ENCODE measurements at regions not wholly inside any gene's neighbourhood (a gene's known extent, or its start where the extent isn't known, plus 50 kb on each side); places are given as distances from the start of the nearest gene placed in this dataset.

DNA sequence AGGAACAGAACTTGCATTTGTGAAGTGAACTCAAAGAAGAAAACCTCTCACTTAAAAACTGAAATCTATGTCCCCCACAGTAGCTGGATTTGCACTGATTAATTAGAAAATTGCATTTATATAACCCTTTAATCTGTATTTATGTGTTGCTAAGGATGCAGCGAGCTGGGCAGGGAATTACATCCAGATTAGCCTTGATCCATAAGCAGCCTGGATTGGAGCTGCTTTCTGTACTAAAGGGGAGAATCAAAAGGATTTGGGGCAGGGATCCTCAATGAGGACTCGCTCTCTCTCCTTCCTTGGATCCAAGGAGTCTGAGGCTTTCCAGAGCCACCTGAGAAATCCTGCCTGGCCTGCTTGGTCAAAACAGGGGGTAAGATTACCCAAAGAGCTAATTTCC is 125.9 kb downstream of the TLE3 start:
- DNase-seq: no peak

DNA sequence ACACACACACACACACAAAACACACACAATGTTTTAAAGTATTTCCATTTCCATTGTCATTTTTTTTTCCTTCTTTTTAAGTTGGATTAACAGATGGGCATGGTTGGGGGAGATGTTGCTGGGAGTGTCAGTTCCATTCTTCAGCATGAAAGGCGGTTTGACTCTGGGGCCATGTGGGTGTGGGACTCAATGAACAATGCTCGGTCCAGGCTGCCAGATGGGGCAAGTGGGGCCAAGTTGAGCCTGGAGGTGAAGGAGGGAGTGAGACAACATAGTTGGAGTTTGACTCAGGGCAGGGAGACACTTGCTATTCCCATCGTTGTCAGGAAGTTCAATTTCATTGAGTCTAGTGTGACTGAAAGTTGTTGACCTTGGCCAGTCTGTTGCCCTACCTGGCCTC is 125.3 kb downstream of the TLE3 start:
- no peak for DNase-seq

DNA sequence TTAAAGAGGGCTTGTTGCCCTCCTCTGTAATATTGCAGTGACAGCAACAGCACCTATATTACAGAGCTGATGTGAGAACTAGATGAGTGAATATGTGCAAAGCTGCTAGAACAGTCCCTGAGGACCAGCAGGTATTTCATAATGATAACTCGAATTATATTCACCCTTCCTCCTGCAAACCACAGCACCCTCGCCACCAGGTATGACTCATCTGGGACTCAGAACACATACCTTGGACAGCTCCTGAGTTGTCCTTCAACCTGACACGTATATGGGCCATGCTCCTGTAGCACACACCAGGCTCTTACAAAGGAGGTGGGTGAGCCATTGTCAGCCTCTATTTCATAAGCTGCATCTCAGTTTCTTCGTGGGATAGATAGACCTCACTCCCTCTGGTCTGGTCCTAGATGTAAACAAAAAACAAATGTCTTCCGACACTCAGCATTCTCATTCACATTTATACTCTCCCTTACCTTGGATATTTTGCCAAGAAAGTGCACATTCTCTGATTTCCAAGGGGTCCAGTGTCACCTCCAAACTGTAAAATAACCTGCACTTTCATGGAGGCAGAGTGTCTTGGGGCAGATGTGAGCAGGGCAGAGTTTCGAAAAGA is 124.5 kb downstream of the TLE3 start:
- DNase-seq: no peak

DNA sequence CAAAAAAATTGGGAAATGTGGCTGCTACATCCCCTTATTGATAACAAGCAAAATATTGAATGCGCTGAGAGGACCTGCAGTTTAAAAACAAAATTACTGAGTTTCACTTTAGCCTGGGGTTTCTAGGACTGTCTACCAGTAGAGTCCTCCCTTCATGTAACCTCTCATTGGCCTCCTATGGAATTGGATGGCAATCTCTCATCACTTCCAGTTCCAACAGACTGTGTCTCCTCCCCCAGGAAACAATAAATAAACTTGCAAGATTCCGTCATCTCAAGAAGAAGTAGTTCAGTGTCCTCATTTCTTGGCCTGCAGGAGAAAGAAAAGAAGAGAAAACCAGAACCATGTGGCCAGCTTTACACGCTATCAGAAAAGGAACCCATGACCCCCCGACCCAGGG is 123.8 kb downstream of the TLE3 start:
- no peak for DNase-seq

DNA sequence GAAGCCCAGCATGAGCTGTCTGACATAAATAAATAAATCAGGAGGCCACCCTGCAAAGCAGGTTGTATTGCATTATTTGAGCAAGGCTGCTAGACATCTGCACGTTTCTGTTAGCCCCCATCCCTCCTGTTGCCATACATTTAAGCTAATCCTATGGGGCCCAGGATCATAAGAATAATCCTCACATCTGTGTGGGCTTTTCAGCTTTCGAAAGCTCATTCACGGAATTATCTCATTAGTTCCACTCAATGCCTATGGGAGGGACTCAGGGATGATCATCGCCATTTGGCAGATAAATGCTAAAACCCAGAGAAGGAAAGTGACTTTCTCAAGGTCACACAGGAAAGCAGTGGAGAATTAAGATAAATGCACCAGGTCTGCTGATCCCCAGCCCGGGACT is 123.4 kb downstream of the TLE3 start:
- DNase-seq: no peak

DNA sequence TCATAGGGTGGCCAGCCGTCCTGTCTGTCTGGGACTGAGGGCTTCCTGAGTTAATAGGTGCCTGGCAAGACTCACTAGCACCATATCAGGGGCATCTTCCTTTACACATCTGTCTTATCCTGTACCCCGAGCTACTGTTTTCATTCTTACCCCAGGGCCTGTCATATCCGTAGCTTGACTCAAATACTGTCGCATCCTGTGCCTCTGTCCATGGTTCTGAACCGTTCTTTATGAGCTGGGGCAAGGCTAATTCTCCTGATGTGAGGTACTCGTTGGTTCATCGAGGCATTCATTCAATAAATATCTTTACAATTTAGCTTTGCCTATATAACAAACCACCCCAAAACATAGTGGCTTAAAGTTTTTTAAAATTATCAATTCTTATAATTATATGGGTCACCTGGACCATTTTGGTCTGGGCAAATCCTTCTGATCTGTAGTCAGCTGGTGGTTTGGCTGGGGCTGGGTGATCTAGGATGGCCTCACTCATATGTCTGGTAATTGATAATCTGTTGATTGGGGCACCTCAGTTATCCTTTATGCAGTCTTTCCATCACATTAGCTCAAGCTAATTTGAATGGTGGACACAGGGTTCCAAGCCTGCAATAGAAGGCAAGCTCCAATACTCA is 121.2 kb downstream of the TLE3 start:
- no peak for DNase-seq

DNA sequence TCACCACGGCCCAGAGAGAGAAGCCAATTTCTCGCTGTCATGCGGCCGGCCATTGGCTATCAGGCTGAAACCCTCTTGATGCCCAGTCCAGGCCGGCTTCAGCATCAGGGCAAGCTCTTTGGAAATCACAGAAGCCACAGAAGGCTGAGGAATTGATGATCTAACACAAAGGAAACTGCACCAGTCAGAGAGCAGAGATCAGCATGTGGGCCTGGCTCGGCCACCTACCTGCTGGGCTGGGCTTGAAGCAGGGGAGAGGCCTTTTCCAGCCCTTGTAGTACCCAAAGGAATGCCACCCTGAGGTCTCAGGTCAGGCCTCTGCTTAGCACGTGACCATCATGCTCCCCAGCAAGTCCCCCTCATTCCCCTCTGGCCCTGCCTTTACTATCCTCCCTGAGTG is 119.1 kb downstream of the TLE3 start:
- DNase-seq: no peak

DNA sequence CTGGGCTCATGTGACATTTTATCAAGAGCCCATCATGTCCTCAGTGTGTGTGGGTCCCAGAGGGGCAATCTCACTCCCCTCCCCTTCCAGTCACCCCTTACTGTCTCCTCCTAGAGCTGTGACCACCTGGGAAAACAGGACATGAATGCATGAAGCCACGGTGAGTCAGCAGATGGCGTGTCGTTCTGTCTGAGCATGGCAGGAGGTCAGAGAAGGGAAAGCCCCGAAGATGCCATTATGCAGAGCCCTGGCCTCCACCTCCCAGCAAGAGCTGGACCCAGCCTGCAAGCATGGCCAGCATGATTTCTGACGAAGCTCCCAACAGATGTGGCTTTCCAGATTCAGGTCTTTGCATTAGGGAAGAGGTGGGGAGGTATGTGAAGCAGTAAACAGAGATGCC is 118.5 kb downstream of the TLE3 start:
- DNase-seq: no peak

DNA sequence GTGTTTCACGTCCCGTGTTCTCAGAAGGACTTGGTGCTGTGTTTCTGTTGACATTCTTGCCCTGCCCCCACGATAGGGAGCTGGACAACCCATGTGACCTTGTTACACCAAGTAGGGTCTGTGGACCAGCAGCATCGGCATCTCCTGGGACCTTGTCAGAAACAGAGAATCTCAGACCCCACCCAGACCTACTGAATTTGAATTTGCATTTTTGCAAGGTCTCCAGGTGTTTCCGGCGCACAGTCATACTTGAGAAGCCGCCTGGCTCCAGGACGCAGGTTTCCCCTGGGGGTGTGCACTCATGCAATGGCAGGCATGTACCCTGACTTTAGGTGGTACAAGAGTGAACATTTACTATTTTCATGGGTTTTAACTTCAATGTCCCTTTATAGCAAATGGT is 117.9 kb downstream of the TLE3 start:
- no peak for DNase-seq

DNA sequence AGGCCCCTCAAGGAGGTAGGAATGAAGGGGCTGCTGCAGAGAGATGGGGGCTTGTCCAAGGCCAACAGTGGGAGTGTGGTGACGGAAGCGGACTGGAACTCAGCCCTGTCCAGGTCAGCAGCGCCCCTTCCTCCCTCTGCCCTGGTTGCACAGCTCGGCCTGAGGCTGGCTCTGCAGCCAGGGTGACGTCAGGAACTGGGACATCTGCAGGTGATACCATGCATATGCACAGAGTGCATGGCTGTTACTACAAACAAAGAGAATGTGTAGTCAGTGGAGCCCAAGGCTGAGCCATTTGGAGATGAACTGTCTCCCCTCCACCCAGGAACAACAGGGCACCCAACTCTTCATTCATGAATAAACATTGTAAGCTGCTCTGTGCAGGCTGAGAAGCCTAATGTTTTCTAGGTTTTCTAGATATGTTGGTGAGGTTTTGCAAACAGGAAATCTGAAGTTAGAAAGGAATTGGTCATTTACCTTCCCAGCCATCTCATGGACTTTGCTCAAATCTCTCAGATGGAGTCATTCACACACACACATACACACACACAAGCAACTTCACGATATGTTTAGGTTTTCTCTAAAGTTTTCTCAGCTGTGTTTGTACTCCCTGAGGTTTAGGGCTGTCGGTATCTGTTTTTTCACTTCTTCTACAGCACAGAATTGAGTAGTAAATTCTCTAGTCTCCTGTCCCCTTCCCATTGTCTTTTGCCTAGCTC is 117.2 kb downstream of the TLE3 start:
- no peak for DNase-seq

DNA sequence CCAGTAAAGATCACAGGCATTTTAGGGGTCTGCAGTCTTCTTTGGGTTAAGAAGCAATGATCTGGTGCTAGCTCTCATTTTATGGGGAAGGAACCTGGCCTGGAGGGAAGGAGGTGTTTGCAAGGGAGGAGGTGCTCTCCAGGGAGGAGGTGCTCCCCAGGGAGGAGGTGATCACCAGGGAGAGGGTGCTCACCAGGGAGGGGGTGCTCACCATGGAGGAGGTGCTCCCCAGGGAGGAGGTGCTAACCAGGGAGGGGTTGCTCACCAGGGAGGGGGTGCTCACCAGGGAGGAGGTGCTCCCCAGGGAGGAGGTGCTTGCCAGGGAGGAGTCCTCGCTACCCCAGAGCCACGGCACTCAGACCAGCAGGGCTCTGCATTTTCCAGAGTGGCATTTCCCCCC is 115.7 kb downstream of the TLE3 start:
- no peak for DNase-seq

DNA sequence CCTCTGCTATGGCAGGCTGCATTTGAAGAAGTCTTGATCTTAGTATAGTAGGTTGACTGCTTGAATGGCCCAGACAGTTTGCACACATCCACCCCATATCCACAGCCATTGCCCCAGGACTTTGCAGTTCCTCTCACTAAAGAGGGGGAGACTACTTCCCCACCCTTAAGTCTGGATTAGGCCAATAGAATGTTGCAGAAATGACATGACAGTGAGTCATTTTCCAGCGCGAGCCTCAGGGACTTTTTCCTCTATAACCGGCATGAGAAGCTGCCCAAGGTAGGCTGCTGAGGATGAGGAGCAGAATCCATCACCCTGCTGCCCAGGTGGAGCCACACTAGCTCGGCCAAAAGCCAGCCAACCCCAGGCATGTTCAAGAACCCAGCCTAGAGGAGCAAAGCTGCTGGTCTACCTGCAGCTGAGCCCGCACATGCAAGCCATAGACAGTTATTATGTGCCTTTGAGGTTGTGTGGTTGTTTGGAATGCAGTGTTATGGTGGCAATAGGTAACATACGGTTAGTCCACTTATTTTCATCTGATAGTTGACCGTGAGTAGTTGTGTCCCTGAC is 113.9 kb downstream of the TLE3 start:
- DNase-seq: no peak

DNA sequence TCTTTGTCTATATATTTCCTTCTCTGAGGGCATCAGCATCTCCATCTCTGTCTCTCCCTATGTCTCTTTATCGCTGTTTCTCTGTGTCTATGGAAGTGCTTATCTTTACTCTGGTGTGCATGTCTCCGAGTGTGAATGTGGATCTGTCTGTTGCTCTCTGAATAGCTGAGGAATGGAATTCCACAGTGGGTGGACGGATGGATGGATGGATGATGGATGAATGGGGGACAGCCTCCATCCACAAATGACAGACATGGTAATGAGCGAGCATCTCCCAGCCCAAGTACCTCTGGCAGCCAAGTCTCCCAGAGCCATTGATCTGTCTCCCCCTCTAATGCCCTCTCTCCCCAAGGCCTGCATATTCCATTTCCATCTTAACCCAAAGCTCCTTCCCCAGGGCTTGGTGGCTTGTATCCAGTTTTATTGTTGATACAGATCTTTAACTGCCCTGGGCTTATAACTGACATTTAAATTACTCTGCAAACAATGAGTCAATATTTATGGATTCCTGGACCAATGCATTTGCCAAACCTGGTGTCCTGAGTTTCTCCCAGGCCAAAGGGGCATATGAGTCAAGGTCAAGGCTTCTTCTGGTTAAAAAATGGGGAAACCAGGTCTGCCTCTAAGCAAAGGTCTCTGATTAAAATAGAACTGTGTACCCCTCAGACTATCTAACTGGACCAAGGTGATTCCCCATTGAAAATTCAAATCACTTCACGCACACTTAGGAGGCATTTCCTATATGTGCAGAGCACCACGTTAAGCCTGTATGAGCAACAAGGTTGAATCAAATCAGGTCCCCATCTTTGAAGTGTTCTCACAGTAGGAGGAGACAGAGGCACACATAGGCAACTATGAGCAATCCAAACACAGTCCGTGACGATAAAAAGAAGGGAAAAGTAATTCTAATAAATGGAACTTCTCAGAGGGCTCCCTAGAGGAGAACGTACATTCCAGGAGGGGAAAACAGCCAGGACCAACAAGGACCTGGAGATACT is 109.9 kb downstream of the TLE3 start:
- DNase-seq: no peak

DNA sequence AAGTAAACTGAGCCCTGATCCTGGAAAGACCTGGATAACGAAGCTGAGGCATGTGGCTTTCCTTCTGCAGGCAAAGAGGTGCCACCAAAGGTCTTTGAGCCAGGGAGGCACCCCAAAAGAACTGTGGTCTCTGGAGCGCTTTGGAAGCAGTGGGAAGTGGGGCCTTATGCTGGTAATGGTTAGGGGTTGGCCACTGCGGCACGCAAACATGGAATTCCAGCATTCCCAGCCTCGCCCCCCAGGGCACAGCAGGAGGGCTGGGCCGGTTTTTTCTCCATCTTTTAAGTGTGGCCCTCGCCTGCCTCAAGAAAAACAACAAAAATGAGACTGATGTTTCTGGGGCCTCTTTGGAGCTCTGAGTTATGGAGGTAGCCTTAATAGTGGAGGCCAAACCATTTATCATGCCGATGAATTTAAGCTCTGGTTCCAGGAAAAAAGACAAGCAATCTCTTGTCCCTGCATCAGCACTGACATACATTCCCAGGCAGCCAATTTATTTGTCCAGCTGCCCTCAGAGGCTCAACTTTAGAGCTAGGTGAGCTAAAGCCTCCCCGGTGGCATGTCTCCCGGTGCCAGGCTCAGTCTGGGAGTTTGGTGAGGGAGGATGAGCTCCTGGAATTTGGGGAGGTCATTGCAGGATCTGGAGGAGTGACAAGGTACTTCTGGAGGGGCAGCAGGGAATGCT is 109.0 kb downstream of the TLE3 start:
- no peak for DNase-seq

DNA sequence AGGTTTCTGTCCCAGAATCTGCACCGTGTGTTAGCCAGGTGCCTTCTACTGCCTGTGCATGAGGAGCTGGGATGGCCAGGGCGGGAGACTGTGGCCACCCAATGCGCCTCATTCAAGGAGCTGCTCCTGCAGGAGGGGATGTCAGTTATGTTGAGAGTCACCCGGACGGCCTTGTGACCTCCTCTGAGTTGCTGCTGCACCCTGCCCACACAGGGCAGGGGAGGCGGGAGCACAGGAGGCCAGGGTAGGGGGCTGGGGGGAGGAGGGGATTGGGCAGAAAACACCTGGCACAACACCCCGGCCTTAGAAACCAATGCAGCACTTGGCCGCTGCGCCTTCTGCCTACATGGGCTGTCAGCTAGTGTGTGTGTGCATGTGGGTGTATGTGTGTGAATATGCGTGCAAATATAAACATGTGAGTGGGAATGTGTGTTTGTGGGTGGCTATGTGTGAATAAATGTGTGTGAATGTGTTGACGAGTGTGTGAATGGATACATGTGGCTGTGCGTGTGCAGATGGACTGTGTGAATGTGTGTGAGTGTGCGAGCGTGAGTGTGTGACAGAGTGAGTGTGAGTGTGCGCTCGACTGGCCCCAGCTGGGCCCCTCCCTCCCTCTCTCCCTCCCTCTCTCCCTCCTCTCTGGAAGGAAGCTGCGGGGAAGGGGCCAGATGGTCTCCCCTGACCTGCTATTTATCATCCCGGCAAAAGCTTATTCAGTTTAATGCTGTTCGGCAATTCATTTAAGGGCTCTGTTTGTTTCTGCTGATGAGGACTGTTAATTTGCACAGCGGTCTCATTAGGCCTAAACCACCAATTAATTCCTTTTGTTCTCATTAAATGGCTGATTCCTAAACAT is 106.9 kb downstream of the TLE3 start:
- no peak for DNase-seq

DNA sequence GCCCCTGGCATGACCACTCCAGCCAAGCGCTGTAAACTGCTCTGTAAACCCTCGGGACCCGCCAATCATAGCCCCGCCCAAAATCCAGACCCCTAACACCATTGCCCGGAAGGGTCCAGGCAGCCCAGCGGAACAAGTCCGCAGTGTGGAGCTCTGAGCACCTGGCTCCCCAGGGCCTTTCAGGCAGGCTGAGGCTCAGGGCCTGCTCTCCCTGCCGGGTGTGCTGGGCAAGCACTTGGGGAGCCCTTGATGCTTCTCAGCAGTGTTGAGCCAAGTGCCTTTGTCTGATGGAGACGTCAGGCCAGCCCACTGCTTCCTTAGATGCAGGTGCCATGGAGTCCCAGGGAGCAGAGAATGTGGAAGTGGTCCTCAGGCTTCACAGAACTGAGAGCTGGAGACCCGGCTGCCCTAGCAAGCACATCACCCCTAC is 106.2 kb downstream of the TLE3 start:
- no peak for DNase-seq

DNA sequence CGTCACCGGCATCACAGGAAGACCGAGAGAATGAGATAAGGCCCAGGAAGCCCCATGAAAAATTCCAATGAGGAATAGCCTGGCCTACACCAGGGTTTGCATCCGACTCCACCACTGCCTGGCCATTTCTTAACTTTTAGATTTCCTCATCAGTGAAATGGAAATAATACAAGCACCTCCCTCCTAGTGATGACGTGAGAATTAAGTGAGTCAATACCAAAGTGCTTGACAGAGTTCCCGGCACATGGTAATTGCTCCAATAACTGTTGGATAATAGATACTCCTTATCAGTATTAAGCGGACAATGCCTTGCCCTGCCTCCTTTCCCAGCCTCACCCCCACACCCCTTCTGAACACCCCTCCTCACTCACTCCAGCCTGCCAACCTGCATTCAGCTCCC is 105.4 kb downstream of the TLE3 start:
- no peak for DNase-seq

DNA sequence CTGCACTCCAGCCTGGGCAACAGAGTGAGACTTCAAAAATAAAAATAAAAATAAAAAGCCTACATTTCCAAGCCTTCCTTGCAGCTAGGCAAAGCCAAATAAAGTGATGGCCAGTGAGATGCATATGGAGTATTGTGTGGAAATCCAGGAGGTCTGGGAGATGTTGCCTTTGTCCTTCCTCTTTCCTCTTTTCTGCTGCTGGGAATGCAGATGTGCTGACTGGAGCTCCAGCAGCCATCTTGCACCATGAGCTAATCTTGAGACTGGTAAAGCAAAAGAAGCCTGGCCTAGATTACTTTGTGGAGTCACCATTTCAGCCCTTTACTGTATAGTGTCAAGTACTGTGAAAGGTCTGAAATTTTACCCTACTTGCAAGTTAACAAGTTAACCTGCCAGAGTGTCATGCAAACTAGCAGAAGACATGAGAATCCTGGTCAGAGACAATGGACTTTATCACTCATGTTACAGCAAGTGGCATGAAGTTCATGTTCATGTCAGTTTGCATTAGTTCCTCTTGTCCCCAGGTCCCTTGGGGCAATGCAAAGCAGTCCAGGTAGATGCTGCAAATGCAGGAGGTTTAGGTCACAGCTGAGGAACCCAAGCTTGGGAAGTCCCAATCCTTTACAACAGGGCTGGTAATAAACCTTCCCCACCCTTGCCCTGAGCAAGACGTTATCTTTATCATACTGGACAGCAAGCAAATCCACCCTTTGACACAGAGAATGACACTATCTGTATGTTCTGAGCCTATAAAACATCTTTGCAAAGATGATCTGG is 103.1 kb downstream of the TLE3 start:
- DNase-seq: no peak

DNA sequence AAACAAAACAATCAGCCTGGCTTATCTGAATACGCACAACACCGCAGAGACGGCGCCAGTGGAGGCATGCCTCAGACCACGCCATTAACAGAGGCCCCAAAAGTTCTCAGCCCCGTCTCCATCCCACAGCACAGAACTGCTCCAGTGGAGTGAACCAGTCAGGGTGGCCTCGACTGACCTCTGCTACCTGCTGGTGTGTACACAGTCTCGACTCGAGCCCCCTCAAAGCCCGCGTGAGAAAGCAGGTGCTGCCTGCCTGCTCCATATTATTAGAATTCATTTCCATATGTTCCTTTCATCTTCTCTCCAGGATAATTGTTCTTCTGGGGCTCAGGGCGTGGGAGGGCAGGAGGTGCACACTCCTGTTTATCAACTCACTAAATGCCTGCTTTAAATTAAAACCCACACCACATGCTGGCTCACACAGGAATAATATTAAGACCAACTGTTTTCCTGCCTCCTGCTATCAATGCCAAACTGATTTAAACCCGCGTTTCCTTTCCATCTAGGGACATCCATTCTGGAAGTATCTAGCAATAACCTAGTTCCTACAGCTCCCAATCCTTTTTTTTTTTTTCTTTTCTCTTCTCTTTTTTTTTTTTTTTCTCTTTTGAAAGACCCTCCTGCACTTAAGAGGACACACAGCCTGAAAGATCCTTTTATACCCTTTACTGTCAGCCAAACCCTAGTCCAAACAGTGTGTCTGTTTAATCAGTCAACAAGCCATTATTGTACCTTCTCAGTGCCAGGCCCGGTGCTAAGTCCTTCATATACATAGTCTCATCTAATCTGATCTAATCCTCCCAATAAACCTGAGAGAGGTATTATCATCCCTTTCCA is 101.2 kb downstream of the TLE3 start:
- peak; percentile 78 for DNase-seq

DNA sequence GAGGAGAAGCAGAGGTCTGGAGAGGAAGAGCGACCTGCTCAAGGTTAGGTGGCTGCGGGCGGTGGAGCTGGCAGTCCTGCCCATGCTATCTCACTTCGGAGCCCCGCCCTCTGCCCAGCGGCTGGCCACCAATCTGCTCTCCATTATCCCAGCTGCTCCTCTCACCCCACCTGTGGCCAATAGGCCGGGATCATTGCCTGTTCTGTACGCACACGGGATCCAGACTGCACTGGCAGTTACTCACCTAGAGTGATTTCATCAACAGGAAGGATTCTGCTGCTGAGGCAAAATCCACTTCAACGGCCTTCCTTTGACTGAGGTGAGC is 100.6 kb downstream of the TLE3 start:
- DNase-seq: peak; percentile 78
